Nephron progenitor cell (in vitro differentiated cells): ENCODE measurements at regions not wholly inside any gene's neighbourhood (a gene's known extent, or its start where the extent isn't known, plus 50 kb on each side); places are given as distances from the start of the nearest gene placed in this dataset.

Experiments
- DNase-seq: peaks from one replicate; pipeline ENCODE4 v3.0.0; 2021
- H3K27ac Mint-ChIP-seq: 2 replicates; pipeline ENCODE4 v1.8.0; 2021; ENCODE audit warnings: mild to moderate bottlenecking, moderate library complexity, mixed read lengths
- H3K27me3 Mint-ChIP-seq: 2 replicates; pipeline ENCODE4 v1.8.0; 2021; ENCODE audit warnings: mild to moderate bottlenecking, low read depth, mixed read lengths; ENCODE audit not compliant: poor library complexity
- H3K36me3 Mint-ChIP-seq: 2 replicates; pipeline ENCODE4 v1.8.0; 2021; ENCODE audit warnings: low read depth, mixed read lengths
- H3K4me1 Mint-ChIP-seq: 2 replicates; pipeline ENCODE4 v1.8.0; 2021; ENCODE audit warnings: mixed read lengths
- H3K4me3 Mint-ChIP-seq: 2 replicates; pipeline ENCODE4 v1.8.0; 2021; ENCODE audit warnings: mild to moderate bottlenecking, moderate library complexity, mixed read lengths
- H3K9me3 Mint-ChIP-seq: 2 replicates; pipeline ENCODE4 v1.8.0; 2021; ENCODE audit warnings: mild to moderate bottlenecking, moderate library complexity, mixed read lengths
- CTCF ChIP-seq: fragments of 200-600 bp; sonication (generic); IDR thresholded peaks from 2 replicates; pipeline ENCODE4 v1.5.0; 2021; ENCODE audit warnings: antibody characterized with exemption

GRCh38 chr21:23480591-23481270 is 2126.6 kb downstream of the MRPL39 start:
- no peaks in the 10 kb centered on the region for H3K4me1 Mint-ChIP-seq
- TF ChIP-seq CTCF = no peak
- H3K36me3 Mint-ChIP-seq = no peaks in the 10 kb centered on the region

GRCh38 chr21:23478381-23478780 is 2128.9 kb downstream of the MRPL39 start:
- no peaks in the 10 kb centered on the region for H3K4me1 Mint-ChIP-seq
- no peaks in the 10 kb centered on the region for H3K9me3 Mint-ChIP-seq
- H3K27ac Mint-ChIP-seq = no peak overlapping the region
- no peaks in the 10 kb centered on the region for H3K27me3 Mint-ChIP-seq
- no peaks in the 10 kb centered on the region for H3K36me3 Mint-ChIP-seq
- TF ChIP-seq CTCF = no peak
- no peak for DNase-seq
- H3K4me3 Mint-ChIP-seq = no peak overlapping the region

More at GRCh38 chr21:23480591-23481270, 2126.6 kb downstream of the MRPL39 start:
- Mint-ChIP-seq H3K27ac (no peak overlapping the region), H3K4me3 (no peak overlapping the region), H3K9me3 (no peaks in the 10 kb centered on the region), H3K27me3 (no peaks in the 10 kb centered on the region)
- no peak for DNase-seq

- no peak overlapping the region for H3K27ac Mint-ChIP-seq
- no peaks in the 10 kb centered on the region for H3K4me1 Mint-ChIP-seq
- H3K27me3 Mint-ChIP-seq = no peaks in the 10 kb centered on the region
- no peak overlapping the region for H3K4me3 Mint-ChIP-seq
- no peak for TF ChIP-seq CTCF
- H3K36me3 Mint-ChIP-seq = no peaks in the 10 kb centered on the region
- DNase-seq = no peak
- H3K9me3 Mint-ChIP-seq = no peaks in the 10 kb centered on the region
Observed at GRCh38 chr21:23475281-23476219, 2131.7 kb downstream of the MRPL39 start.

- Mint-ChIP-seq H3K4me3 (no peak overlapping the region), H3K9me3 (no peaks in the 10 kb centered on the region), H3K4me1 (no peaks in the 10 kb centered on the region), H3K27me3 (no peaks in the 10 kb centered on the region), H3K36me3 (no peaks in the 10 kb centered on the region), H3K27ac (no peak overlapping the region)
- no peak for DNase-seq
- TF ChIP-seq CTCF = no peak
Observed at GRCh38 chr21:23471877-23472276, 2135.4 kb downstream of the MRPL39 start.

- no peak overlapping the region for H3K27ac Mint-ChIP-seq
Observed at GRCh38 chr21:23463365-23463764, 2143.9 kb downstream of the MRPL39 start.

More at GRCh38 chr21:23463365-23463764, 2143.9 kb downstream of the MRPL39 start:
- peaks cover 7% of the 10 kb centered on the region for H3K27me3 Mint-ChIP-seq
- no peaks in the 10 kb centered on the region for H3K4me1 Mint-ChIP-seq
- H3K4me3 Mint-ChIP-seq = no peak overlapping the region
- no peak for DNase-seq
- no peaks in the 10 kb centered on the region for H3K9me3 Mint-ChIP-seq
- TF ChIP-seq CTCF = no peak
- no peaks in the 10 kb centered on the region for H3K36me3 Mint-ChIP-seq
